Endothelial cell of umbilical vein (primary cell): ENCODE measurements at regions not wholly inside any gene's neighbourhood (a gene's known extent, or its start where the extent isn't known, plus 50 kb on each side); places are given as distances from the start of the nearest gene placed in this dataset.

Experiments
- BruUV-seq: library from RNA; stranded (reverse); fragments of 400-500 nt; replicated peaks from 2 replicates; lab custom pipeline; 2021; lab: Mats Ljungman, UMichigan
- CTCF ChIA-PET: fragments of 300-600, 350-600 bp; sonication (Branson Sonifier 250); formaldehyde crosslinking; loops from one replicate; lab custom pipeline; 2021; ENCODE audit warnings: antibody characterized with exemption, inconsistent platforms; lab: Charles Lee
- POLR2A ChIA-PET: fragments of 300-600, 350-600 bp; sonication (Branson Sonifier 250); formaldehyde crosslinking; loops from one replicate; lab custom pipeline; 2021; ENCODE audit warnings: antibody characterized with exemption, inconsistent platforms; lab: Charles Lee
- DNase-seq: peaks from one replicate; pipeline ENCODE4 v3.0.0-alpha.2; 2011; ENCODE audit warnings: low read depth, low spot score
- FAIRE-seq: peaks from 2 replicates; lab custom pipeline; 2011; peaks lifted over from hg19 to GRCh38; lab: Jason Lieb, UNC
- H2AFZ ChIP-seq: 2 replicates; pipeline ENCODE4 v1.6.0; 2012; ENCODE audit warnings: low read depth, low read length, control low read depth, inconsistent platforms
- H3K27ac ChIP-seq: 2 replicates; pipeline ENCODE4 v1.5.1; 2011; ENCODE audit warnings: low read depth, mild to moderate bottlenecking, control low read depth, low read length, moderate library complexity; ENCODE audit not compliant: insufficient read depth
- H3K27me3 ChIP-seq, 2 experiments: 2 replicates each; pipeline versions ENCODE4 v1.6.0 to v1.6.1; 2011; ENCODE audit warnings: low read length in 2 of 2, mixed read lengths in 1 of 2; ENCODE audit not compliant: control insufficient read depth in 2 of 2, insufficient read depth in 2 of 2
- H3K36me3 ChIP-seq, 2 experiments: 2 replicates in 1 of 2; 3 replicates in 1 of 2; pipeline ENCODE4 v1.5.1; 2011; ENCODE audit warnings: low read length in 2 of 2, mild to moderate bottlenecking in 1 of 2, moderate library complexity in 1 of 2; ENCODE audit not compliant: control insufficient read depth in 2 of 2, insufficient read depth in 2 of 2; ENCODE audit errors: extremely low read depth in 1 of 2
- H3K4me1 ChIP-seq: 3 replicates; pipeline ENCODE4 v1.5.1; 2011; ENCODE audit warnings: mild to moderate bottlenecking, low read length; ENCODE audit not compliant: control insufficient read depth, insufficient read depth; ENCODE audit errors: extremely low read depth
- H3K4me2 ChIP-seq: 2 replicates; pipeline ENCODE4 v1.6.1; 2011; ENCODE audit warnings: low read length, control low read depth, mixed read lengths; ENCODE audit not compliant: insufficient read depth
- H3K4me3 ChIP-seq, 3 experiments: fragments of 200-600 bp in 1 of 3; sonication (generic), shearing (Covaris generic) in 1 of 3; replicated peaks in 1 of 3; 2 replicates each; pipeline ENCODE4 v1.5.1; 2011 to 2016; ENCODE audit warnings: control low read depth in 3 of 3, low read length in 3 of 3, mild to moderate bottlenecking in 2 of 3, inconsistent platforms in 1 of 3, low read depth in 1 of 3, moderate library complexity in 1 of 3; ENCODE audit not compliant: insufficient read depth in 1 of 3
- H3K79me2 ChIP-seq: 2 replicates; pipeline ENCODE4 v1.6.0; 2012; ENCODE audit warnings: low read length, inconsistent platforms; ENCODE audit not compliant: control insufficient read depth, insufficient read depth
- H3K9ac ChIP-seq: replicated peaks from 2 replicates; pipeline ENCODE3; 2011; ENCODE audit warnings: low read length, control low read depth; ENCODE audit not compliant: insufficient read depth; ENCODE audit errors: extremely low read depth
- H3K9me1 ChIP-seq: replicated peaks from 3 replicates; pipeline ENCODE4 v1.6.0; 2011; ENCODE audit warnings: mild to moderate bottlenecking, low read length; ENCODE audit not compliant: control insufficient read depth, insufficient read depth; ENCODE audit errors: extremely low read depth
- H3K9me3 ChIP-seq: replicated peaks from 2 replicates; pipeline ENCODE4 v1.5.1; 2012; ENCODE audit warnings: low read length, inconsistent platforms; ENCODE audit not compliant: control insufficient read depth, insufficient read depth
- H4K20me1 ChIP-seq: replicated peaks from 2 replicates; pipeline ENCODE3; 2011; ENCODE audit warnings: mild to moderate bottlenecking, low read length; ENCODE audit not compliant: control insufficient read depth, insufficient read depth; ENCODE audit errors: extremely low read depth
- EZH2 ChIP-seq: IDR thresholded peaks from 2 replicates; pipeline ENCODE4 v1.6.1; 2012; ENCODE audit warnings: borderline replicate concordance, low read depth, mild to moderate bottlenecking, moderate library complexity, low read length, inconsistent platforms; ENCODE audit not compliant: severe bottlenecking
- FOS ChIP-seq: IDR thresholded peaks from 2 replicates; pipeline ENCODE4 v1.6.1; 2011; ENCODE audit warnings: mild to moderate bottlenecking, low read length, moderate library complexity, borderline replicate concordance; ENCODE audit not compliant: insufficient read depth
- GATA2 ChIP-seq: IDR thresholded peaks from 2 replicates; pipeline ENCODE4 v1.7.0; 2011; ENCODE audit warnings: low read depth, mild to moderate bottlenecking, moderate library complexity, mixed read lengths, low read length; ENCODE audit not compliant: insufficient read length, insufficient read depth
- JUN ChIP-seq: IDR thresholded peaks from 2 replicates; pipeline ENCODE4 v1.6.1; 2011; ENCODE audit warnings: borderline replicate concordance, low read depth; ENCODE audit not compliant: insufficient read length, insufficient read depth
- MYC ChIP-seq: IDR thresholded peaks from one replicate; pipeline ENCODE4 v1.6.1; 2011; ENCODE audit warnings: mild to moderate bottlenecking, low read depth, low read length
- POLR2A ChIP-seq: IDR thresholded peaks from 2 replicates; pipeline ENCODE4 v1.6.1; 2012; ENCODE audit warnings: low read depth, mild to moderate bottlenecking, control low read depth, low read length
- POLR2AphosphoS5 ChIP-seq: IDR thresholded peaks from 2 replicates; pipeline ENCODE4 v1.6.1; 2012; ENCODE audit warnings: low read depth, mild to moderate bottlenecking, control low read depth, low read length, moderate library complexity; ENCODE audit not compliant: insufficient read depth
- dilution Hi-C: fragments of 300-500 bp; cut with MboI; formaldehyde crosslinking; loops from one replicate; pipeline ENCODE4 v1.15.0; 2019; ENCODE audit warnings: low sequenced_read_pairs; ENCODE audit not compliant: extremely low pct_ligation_motif_present
- intact Hi-C: fragments of 100-400 bp; cut with micrococcal nuclease; formaldehyde crosslinking; loops from one replicate; pipeline ENCODE4 v1.10.0; 2022
- TF ChIP-seq, protein P1 (sequence below), 2 donors: IDR thresholded peaks; 1 replicate in 1 of 2; 2 replicates in 1 of 2; pipeline ENCODE4 v1.5.1; 2011; ENCODE audit warnings: low read length in 2 of 2, mild to moderate bottlenecking in 2 of 2, moderate library complexity in 2 of 2, control low read depth in 1 of 2, inconsistent platforms in 1 of 2, low read depth in 1 of 2; ENCODE audit not compliant: insufficient read depth in 1 of 2; ENCODE audit errors: extremely low read depth in 1 of 2
- TF ChIP-seq, protein P2 (sequence below): IDR thresholded peaks from 2 replicates; pipeline ENCODE4 v1.6.1; 2011; ENCODE audit not compliant: insufficient read depth, insufficient read length

DNA sequence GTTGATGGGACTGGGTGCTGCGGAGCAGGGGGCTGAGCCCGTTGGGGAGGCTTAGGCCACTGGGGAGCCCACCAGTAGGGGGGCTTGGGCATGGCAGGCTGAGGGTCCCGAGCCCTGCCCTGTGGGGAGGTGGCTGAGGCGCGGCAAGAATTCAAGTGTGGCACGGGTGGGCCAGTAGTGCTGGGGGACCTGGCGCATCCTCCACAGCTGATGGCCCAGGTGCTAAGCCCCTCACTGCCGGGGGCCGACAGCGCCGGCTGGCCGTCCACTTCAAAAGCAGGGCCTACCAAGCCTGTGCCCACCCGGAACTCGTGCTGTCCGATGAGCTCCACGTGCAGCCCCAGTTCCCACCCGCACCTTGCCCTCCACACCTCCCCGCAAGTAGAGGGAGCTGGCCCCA is 917.5 kb downstream of the TAF11L14 start:
- TF ChIP-seq JUN (no peak), FOS (no peak), GATA2 (no peak), POLR2AphosphoS5 (no peak), POLR2A (no peak), MYC (no peak), EZH2 (no peak)
- TF ChIP-seq, protein P1, sequence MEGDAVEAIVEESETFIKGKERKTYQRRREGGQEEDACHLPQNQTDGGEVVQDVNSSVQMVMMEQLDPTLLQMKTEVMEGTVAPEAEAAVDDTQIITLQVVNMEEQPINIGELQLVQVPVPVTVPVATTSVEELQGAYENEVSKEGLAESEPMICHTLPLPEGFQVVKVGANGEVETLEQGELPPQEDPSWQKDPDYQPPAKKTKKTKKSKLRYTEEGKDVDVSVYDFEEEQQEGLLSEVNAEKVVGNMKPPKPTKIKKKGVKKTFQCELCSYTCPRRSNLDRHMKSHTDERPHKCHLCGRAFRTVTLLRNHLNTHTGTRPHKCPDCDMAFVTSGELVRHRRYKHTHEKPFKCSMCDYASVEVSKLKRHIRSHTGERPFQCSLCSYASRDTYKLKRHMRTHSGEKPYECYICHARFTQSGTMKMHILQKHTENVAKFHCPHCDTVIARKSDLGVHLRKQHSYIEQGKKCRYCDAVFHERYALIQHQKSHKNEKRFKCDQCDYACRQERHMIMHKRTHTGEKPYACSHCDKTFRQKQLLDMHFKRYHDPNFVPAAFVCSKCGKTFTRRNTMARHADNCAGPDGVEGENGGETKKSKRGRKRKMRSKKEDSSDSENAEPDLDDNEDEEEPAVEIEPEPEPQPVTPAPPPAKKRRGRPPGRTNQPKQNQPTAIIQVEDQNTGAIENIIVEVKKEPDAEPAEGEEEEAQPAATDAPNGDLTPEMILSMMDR (IDR thresholded peaks at IDR 0.05; ENCODE audit: extremely low read depth in 1 of 2, insufficient read depth in 1 of 2, low read depth in 1 of 2, low read length in 2 of 2): no peak
- TF ChIP-seq, protein P2, sequence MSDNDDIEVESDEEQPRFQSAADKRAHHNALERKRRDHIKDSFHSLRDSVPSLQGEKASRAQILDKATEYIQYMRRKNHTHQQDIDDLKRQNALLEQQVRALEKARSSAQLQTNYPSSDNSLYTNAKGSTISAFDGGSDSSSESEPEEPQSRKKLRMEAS: no peak
- no peak overlapping the region for H2AFZ ChIP-seq
- dilution Hi-C loops: no loop called here
- no peak for FAIRE-seq
- DNase-seq: no peak
- H3K36me3 ChIP-seq: no peaks in the 10 kb centered on the region
- no peaks in the 10 kb centered on the region for H3K27me3 ChIP-seq
- no peaks in the 10 kb centered on the region for H3K79me2 ChIP-seq
- no peak overlapping the region for H3K4me3 ChIP-seq
- H3K27ac ChIP-seq: no peak overlapping the region
- POLR2A ChIA-PET: no interaction called here
- no TSS peak for BruUV-seq
- no peaks in the 10 kb centered on the region for H4K20me1 ChIP-seq
- intact Hi-C loops: no loop called here
- H3K4me1 ChIP-seq: no peaks in the 10 kb centered on the region
- no peak overlapping the region for H3K9ac ChIP-seq
- no peaks in the 10 kb centered on the region for H3K9me3 ChIP-seq
- CTCF ChIA-PET: no interaction called here
- H3K4me2 ChIP-seq: no peak overlapping the region
- no peaks in the 10 kb centered on the region for H3K9me1 ChIP-seq
